OCI-M1 (cell line): ENCODE measurements at regions not wholly inside any gene's neighbourhood (a gene's known extent, or its start where the extent isn't known, plus 50 kb on each side); places are given as distances from the start of the nearest gene placed in this dataset.
"Not testable (repeated sequence)": the region's sequence is repeated elsewhere in the genome, so short reads cannot be mapped to it uniquely, and the experiment has no call there.

Experiments used
- DNase-seq: peaks from one replicate; lab custom pipeline; 2025; lab: John Stamatoyannopoulos, UW

- no peak for DNase-seq
Measured at GRCh38 chr4:79266136-79266535, 59.7 kb downstream of the NAA11 start.

GRCh38 chr4:79259242-79259641 lies 66.6 kb downstream of the NAA11 start:
- DNase-seq = no peak

DNA sequence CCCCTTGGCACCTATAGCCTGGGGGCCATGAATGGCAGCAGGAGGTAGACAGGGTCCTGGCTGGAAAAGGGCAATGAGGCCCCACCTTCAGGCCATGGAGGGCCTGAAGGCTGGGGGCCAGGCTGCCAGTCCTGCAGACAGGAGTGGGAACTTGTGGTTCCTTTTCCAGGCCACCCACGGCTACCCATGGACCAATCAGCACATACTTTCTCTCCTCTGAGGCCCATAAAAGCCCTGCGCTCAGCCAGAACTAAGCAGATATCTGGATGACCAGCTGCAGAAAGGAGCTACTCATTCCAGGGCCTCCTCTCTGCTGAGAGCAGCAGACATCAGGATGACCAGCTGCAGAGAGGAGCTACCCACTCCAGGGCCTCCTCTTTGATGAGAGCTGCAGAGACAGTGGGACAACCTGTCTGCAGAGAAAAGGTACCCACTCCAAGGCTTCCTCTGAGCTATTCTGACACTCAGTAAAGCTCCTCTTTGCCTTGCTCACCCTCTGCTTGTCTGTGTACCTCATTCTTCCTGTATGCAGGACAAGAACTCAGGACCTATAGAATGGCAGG lies 67.2 kb downstream of the NAA11 start:
- DNase-seq = peak; percentile 36

- no peak for DNase-seq
Measured at GRCh38 chr4:79257953-79258613, 67.8 kb downstream of the NAA11 start.

DNA sequence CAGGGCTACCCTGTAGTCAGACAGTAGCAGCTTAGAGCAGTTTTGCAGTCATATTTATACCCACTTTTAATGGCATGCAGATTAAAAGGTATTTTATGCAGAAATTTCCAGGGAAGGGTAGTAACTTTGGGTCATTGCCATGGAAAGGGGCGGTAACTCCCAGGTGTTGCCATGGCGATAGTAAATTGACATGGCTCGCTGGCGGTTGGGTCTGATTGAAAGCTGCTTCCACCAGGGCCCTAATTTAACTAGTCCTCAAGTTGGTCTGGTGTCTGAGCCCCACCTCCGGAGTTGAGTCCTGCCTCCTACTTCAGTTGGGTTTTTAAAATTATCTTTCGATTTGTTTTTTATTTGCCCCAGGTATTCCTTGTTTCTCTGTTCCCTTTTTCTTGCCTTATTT lies 70.1 kb downstream of the NAA11 start:
- no peak for DNase-seq

GRCh38 chr4:79253924-79254323 lies 71.9 kb downstream of the NAA11 start:
- DNase-seq = no peak

- DNase-seq = peak; percentile 67
Measured at GRCh38 chr4:79253168-79253567, 72.7 kb downstream of the NAA11 start.

DNA sequence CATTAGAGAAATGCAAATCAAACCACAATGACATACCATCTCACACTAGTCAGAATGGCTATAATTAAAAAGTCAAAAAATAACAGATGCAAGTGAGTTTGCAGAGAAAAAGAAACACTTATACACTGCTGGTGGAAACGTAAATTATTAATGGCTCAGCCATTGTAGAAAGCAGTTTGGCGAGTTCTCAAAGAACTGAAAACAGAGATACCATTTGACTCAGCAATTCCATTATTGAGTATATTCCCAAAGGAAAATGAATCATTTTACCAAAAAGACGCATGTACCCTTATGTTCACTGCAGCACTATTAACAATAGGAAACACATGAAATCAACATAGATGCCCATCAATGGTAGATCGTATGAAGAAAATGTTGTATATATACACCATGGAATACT lies 75.0 kb downstream of the NAA11 start:
- DNase-seq = no peak

- DNase-seq = no peak
Measured at GRCh38 chr4:79249881-79250503, 75.9 kb downstream of the NAA11 start.

DNA sequence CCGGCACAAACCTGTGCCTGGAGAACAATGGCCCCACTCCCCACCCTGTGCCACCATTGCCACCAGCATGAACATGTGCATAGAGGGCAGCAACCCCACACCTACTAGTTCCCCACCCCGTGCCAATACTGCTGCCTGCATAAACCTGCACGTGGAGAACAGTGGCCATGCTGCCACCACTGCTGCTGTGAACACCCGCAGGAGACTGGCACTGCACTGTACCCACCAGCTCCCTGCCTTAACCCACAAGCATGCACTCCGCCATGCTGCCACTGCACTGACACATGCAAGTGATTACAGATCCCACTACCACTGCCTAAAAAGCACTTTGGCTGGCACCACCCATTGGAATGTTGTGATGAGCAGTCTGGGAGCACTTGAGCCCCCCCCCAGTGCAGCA lies 77.3 kb downstream of the NAA11 start:
- no peak for DNase-seq

DNA sequence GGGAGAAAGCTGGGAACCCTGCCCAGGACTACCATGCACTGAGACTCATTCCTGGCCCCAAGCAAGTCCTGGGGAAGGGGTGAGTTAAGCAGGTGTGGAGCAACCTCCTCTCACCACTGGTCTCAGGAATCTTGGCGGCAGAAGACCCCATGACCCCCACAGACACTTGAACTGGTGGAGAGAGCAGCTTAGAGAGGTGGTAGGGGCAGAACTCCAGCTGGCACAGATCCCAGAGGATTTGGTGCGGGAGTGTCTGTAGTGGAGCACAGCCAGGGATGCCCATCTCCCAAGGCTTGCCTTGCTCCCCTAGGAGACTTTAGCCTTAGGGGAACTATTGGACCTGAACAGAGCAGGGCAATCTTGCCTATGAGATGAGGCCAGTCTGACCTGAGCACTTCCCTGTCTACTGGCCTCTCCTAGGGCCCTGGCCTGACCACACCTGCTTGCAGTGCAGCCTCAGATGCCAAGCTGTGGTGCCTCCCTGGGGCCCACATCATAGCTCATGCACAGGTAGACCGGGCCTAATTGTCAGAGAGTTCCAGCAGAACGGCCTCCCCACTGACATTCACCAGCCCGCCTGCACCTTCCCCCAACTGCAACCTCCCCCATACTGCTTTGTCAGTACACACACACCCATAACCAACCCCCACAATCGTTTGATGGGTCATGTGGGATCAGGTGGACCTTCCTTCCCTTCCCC lies 78.0 kb downstream of the NAA11 start:
- no peak for DNase-seq

DNA sequence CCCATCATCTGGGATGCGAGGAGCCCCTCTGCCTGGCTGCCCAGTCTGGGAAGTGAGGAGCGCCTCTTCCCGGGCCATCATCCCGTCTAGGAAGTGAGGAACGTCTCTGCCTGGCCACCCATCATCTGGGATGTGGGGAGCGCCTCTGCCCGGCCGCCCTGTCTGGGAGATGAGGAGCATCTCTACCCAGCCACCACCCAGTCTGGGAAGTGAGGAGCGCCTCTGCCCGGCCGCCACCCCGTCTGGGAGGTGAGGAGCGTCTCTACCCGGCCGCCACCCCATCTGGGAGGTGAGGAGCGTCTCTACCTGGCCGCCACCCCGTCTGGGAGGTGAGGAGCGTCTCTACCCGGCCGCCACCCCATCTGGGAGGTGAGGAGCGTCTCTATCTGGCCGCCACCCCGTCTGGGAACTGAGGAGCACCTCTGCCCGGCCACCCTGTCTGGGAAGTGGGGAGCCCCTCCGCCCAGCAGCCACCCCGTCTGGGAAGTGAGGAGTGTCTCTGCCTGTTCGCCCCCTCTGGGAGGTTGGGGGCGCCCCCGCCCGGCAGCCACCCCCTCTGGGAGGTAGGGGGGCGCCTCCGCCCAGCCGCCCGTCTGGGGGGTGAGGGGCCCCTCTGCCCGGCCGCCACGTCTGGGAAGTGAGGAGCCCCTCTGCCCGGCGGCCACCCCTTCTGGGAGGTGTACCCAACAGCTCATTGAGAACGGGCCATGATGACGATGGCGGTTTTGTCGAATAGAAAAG lies 80.5 kb downstream of the NAA11 start:
- not testable (repeated sequence) for DNase-seq

DNA sequence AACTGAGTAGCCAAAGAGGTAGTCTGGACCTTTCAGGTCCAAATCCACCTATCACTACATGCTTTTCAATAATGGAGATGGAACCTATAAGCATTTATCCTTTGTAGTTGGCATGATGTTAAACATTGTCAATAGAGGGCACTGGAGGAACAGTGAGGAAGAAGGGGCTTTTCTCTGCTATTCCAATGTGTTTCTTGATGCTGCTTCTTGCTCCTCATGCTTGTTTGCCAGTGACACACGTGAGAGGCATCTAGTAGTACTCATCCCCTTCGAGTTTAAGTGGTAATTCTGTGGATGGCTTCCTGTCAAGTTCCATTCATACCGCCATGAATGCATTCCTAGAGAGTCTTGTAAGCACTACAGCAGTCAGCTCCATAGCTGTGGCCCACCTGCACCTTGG lies 84.0 kb downstream of the NAA11 start:
- DNase-seq = no peak

DNA sequence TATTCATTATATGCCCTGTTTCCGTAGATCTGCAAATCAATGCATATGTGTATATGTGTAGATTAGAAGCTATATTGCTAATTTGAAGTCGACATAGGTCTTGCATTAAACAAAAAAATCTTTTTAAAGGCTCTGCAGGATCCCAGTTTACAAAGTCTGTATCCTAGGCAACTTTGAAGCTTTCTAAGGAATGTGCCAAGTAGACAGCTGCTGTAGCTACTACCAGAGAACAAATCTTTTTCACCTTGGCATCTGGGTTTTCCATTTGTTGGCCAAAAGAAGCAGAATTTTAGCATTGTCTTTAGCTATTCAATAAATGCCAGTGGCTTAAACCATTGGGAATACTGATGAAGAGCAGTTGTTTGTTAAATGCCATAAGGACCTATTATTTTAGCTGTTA lies 88.0 kb downstream of the NAA11 start:
- DNase-seq = no peak

GRCh38 chr4:79236785-79237184 lies 89.1 kb downstream of the NAA11 start:
- no peak for DNase-seq

DNA sequence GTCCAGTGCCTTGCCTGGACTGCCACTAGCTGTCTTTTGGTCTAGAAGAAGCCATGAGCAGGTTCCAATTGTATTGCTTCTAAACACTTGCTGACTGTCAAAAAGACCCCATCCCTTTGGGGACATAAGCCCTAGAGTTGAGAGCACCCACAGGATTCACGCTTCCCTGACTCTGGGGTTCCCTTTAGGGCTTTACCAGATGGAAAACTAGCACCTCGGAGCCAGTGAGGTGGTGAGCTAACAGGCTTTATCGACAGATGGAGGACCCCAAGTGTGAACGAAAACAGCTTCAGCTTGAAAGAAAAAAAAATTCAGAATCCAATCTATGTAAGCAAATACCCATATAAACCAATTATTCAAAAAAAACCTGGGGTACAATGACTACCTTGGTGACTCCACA lies 90.8 kb downstream of the NAA11 start:
- DNase-seq = no peak

GRCh38 chr4:79233820-79234219 lies 92.0 kb downstream of the NAA11 start:
- no peak for DNase-seq

- DNase-seq = no peak
Measured at GRCh38 chr4:79232540-79232939, 93.3 kb downstream of the NAA11 start.

DNA sequence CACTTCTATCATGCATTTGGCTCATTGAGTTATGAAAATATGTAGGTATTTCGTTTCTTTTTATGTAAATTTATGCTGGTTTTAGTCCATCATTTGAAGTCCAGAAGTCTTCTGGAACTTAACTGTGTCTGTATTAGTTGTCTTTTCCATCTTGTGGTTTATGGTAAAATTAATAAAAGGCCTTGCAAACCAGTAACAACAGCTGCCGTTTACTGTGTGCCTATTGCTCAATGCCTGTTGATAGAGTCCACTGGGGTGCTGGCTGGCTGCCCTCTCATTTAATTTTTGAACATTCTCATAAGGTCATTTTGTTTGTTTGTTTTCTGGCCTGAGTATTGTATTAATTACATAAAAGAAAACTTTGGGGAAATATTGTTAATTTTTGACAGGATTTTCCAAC lies 98.0 kb downstream of the NAA11 start:
- peak; percentile 61 for DNase-seq

DNA sequence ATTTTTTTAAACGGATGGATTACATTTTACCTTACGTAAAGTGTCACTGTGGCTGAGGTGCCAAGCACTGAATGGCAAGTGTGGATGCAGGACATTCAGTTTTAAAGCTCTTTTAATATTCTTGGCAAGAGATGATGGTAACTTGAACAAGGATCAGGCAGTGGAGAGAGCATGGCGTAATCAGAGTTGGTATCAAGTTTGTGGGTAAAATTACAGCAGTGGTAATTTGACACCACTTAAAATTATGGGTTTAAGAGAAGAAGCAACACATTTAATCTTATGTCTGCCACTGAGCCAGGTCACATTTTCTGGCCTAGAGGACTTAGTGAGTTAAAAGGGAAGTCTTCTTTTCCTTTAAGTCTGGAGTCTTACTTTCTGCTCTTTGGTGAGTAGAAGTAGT lies 100.5 kb downstream of the NAA11 start:
- DNase-seq = peak; percentile 93

DNA sequence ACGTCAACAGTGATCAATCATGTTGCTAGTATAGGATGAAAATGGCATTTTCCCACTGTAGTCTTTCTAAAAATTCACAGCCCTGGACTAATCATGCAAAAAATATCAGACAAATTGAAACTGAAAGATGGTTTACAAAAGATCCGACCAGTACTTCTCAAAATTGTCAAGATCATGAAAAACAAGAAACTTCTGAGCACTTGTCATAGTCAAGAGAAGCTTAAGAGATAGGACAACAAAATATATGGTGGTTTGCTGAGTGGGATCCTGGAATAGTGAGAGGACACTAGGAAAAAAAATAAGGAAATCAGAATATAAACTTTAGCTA lies 101.1 kb downstream of the NAA11 start:
- no peak for DNase-seq

- no peak for DNase-seq
Measured at GRCh38 chr4:79223993-79224776, 101.7 kb downstream of the NAA11 start.
